ENCODE measurements at regions not wholly inside any gene's neighbourhood (a gene's known extent, or its start where the extent isn't known, plus 50 kb on each side); places are given as distances from the start of the nearest gene placed in this dataset.

DNA sequence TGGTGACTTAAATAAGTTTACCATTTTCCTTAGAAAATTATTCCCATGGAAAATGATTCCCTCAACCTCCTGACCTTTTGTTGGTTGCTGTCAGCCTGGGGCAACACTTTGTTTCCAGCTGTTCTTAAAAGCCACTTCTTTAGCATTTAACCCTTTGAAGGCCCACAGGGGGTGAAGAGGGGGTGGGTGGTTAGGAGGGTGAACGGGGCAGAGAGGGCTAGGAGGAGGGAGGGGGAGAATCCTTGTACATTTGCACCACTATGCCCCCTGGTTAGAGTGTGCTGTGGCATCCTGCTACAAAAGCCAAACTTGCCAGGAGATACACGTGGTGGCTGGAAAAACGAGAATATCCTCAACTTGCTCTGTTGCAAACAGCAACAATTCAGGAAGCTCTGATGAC is 273.2 kb upstream of the RGMA start:
- in situ Hi-C loops (cut with MboI; ENCODE audit: low pct_unique_long_range_greater_than_20kb, low sequenced_read_pairs, unreplicated experiment) = no loop called here
- no peak for DNase-seq (ENCODE audit: low spot score)
- TF ChIP-seq, protein P1, sequence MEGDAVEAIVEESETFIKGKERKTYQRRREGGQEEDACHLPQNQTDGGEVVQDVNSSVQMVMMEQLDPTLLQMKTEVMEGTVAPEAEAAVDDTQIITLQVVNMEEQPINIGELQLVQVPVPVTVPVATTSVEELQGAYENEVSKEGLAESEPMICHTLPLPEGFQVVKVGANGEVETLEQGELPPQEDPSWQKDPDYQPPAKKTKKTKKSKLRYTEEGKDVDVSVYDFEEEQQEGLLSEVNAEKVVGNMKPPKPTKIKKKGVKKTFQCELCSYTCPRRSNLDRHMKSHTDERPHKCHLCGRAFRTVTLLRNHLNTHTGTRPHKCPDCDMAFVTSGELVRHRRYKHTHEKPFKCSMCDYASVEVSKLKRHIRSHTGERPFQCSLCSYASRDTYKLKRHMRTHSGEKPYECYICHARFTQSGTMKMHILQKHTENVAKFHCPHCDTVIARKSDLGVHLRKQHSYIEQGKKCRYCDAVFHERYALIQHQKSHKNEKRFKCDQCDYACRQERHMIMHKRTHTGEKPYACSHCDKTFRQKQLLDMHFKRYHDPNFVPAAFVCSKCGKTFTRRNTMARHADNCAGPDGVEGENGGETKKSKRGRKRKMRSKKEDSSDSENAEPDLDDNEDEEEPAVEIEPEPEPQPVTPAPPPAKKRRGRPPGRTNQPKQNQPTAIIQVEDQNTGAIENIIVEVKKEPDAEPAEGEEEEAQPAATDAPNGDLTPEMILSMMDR (IDR thresholded peaks at IDR 0.05; ENCODE audit: extremely low read depth, insufficient read depth, missing control alignments) = no peak

DNA sequence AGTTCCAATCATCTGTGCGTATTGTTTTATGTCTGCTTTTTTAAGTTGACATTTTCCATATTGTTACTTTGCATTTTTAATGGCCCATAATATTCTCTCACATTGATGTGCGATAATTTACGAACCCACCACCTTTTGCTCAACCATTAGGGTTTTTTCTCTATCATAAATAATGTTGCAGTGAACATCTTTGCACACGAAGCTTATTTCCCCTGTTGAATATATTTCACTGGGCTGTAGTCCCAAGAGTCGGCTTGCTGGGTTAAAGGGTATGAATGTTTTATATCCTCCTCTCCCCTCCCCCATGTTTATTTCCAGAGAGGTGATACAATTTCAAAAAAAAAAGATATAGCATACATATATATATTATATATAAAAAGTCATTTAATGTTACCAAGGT is 272.7 kb upstream of the RGMA start:
- in situ Hi-C loops (cut with MboI; ENCODE audit: low pct_unique_long_range_greater_than_20kb, low sequenced_read_pairs, unreplicated experiment) = no loop called here
- TF ChIP-seq, protein P1 (IDR thresholded peaks at IDR 0.05; ENCODE audit: extremely low read depth, insufficient read depth, missing control alignments) = no peak
- no peak for DNase-seq (ENCODE audit: low spot score)

GRCh38 chr15:93360976-93361375 is 272.0 kb upstream of the RGMA start:
- in situ Hi-C loops (cut with MboI; ENCODE audit: low pct_unique_long_range_greater_than_20kb, low sequenced_read_pairs, unreplicated experiment) = no loop called here
- no peak for DNase-seq (ENCODE audit: low spot score)
- TF ChIP-seq, protein P1 (IDR thresholded peaks at IDR 0.05; ENCODE audit: extremely low read depth, insufficient read depth, missing control alignments) = no peak

DNA sequence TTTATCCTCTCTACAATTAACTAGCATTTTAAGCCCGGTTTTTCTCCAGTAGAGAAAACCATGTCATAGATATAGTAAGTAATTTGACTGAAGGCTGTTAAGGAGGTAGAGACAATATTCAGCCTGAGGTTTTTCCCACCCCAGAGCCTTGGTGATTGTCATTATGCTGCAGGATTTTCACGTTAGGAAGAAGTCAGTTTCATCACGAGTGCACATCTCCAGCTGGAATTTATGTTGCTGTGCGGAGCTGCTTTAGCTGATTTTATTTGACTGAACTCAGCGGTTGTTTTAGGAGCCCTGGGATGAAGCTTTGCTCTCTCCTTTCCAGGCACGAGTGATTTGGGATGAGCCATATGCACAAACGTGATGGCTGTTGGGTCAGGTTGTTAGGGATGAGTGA is 271.3 kb upstream of the RGMA start:
- TF ChIP-seq, protein P1 (IDR thresholded peaks at IDR 0.05; ENCODE audit: extremely low read depth, insufficient read depth, missing control alignments) = no peak
- in situ Hi-C loops (cut with MboI; ENCODE audit: low pct_unique_long_range_greater_than_20kb, low sequenced_read_pairs, unreplicated experiment) = no loop called here
- no peak for DNase-seq (ENCODE audit: low spot score)

- in situ Hi-C loops (cut with MboI; ENCODE audit: low pct_unique_long_range_greater_than_20kb, low sequenced_read_pairs, unreplicated experiment) = no loop called here
- TF ChIP-seq, protein P1 (IDR thresholded peaks at IDR 0.05; ENCODE audit: extremely low read depth, insufficient read depth, missing control alignments) = no peak
- no peak for DNase-seq (ENCODE audit: low spot score)
Observed at GRCh38 chr15:93359425-93360131, 270.6 kb upstream of the RGMA start.

DNA sequence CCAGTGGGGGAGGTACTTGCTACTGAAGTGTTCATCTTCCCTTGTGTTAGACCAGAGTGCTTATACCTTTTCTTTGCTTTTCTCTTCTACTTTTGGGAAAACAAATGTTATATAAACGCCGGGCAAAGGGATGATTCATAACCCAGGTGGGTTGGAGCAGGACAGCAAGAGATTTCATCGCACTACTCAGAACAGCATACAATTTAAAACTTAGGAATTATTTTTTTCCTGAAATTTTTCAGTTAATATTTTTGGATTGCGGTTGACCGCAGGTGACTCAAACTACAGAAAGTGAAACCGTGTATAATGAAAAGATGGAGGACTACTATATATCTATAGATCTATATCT is 270.0 kb upstream of the RGMA start:
- TF ChIP-seq, protein P1 (IDR thresholded peaks at IDR 0.05; ENCODE audit: extremely low read depth, insufficient read depth, missing control alignments) = no peak
- in situ Hi-C loops (cut with MboI; ENCODE audit: low pct_unique_long_range_greater_than_20kb, low sequenced_read_pairs, unreplicated experiment) = no loop called here
- DNase-seq (ENCODE audit: low spot score) = no peak

Measured in GM13977 (cell line).